ENCODE measurements at regions not wholly inside any gene's neighbourhood (a gene's known extent, or its start where the extent isn't known, plus 50 kb on each side); places are given as distances from the start of the nearest gene placed in this dataset.
A peak's percentile ranks its signal among the peaks of the same experiment; 100 is the strongest.
"Not testable (repeated sequence)": the region's sequence is repeated elsewhere in the genome, so short reads cannot be mapped to it uniquely, and the experiment has no call there.

GRCh38 chr20:55342822-55343221, 662.5 kb downstream of the CBLN4 start:
- Histone ChIP-seq H3K4me3 (ENCODE audit: low read depth, low read length) (no peak overlapping the region), H3K9me3 (ENCODE audit: control insufficient read depth, insufficient read depth, low read length) (no peaks in the 10 kb centered on the region), H3K27ac (ENCODE audit: low read depth, low read length) (no peak overlapping the region), H3K4me1 (ENCODE audit: control insufficient read depth, insufficient read depth, low read length) (no peaks in the 10 kb centered on the region), H3K36me3 (ENCODE audit: control insufficient read depth, insufficient read depth, low read length) (no peaks in the 10 kb centered on the region), H3K27me3 (ENCODE audit: control insufficient read depth, insufficient read depth, low read length) (no peaks in the 10 kb centered on the region)
- DNase-seq (ENCODE audit: low read depth in 4 of 6, low spot score in 6 of 6): no peak
- 84% methylated on average over 3 of the region's 3 CpGs for WGBS (ENCODE audit: insufficient coverage)

GRCh38 chr20:55333798-55334197, 671.5 kb downstream of the CBLN4 start:
- Histone ChIP-seq H3K4me3 (ENCODE audit: low read depth, low read length) (no peak overlapping the region), H3K36me3 (ENCODE audit: control insufficient read depth, insufficient read depth, low read length) (no peaks in the 10 kb centered on the region), H3K4me1 (ENCODE audit: control insufficient read depth, insufficient read depth, low read length) (no peaks in the 10 kb centered on the region), H3K27me3 (ENCODE audit: control insufficient read depth, insufficient read depth, low read length) (no peaks in the 10 kb centered on the region), H3K27ac (ENCODE audit: low read depth, low read length) (no peak overlapping the region), H3K9me3 (ENCODE audit: control insufficient read depth, insufficient read depth, low read length) (no peaks in the 10 kb centered on the region)
- DNase-seq (ENCODE audit: low read depth in 4 of 6, low spot score in 6 of 6): no peak
- 13% methylated on average over 1 of the region's 2 CpGs for WGBS (ENCODE audit: insufficient coverage)

DNA sequence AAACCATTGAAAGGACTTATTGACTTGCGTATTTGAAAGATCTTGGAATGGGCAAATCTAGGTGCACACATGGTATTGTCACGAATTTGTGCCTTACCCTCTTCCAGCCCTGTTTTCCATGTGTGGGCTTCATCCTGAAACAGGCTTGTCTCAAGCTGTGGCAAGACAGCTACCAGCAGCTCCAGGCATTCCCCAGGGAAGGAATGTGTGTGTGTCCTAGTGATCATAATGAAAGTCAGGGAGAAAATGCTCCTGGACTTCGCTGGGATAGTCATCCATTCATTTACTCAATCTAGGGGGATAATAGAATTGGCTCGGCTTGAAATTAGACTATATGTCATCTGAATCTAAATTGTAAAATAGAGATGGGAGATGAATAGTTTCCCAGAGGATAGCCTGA, 676.2 kb downstream of the CBLN4 start:
- Histone ChIP-seq H3K27me3 (ENCODE audit: control insufficient read depth, insufficient read depth, low read length) (no peaks in the 10 kb centered on the region), H3K27ac (ENCODE audit: low read depth, low read length) (no peak overlapping the region), H3K36me3 (ENCODE audit: control insufficient read depth, insufficient read depth, low read length) (no peaks in the 10 kb centered on the region), H3K9me3 (ENCODE audit: control insufficient read depth, insufficient read depth, low read length) (no peaks in the 10 kb centered on the region), H3K4me3 (ENCODE audit: low read depth, low read length) (no peak overlapping the region), H3K4me1 (ENCODE audit: control insufficient read depth, insufficient read depth, low read length) (no peaks in the 10 kb centered on the region)
- peak in 1 of 6 donors; percentile 38 for DNase-seq (ENCODE audit: low read depth in 4 of 6, low spot score in 6 of 6)
- 100% methylated on average over 1 of the region's 4 CpGs for WGBS (ENCODE audit: insufficient coverage)

GRCh38 chr20:55322745-55323144, 682.6 kb downstream of the CBLN4 start:
- H3K4me1 ChIP-seq (ENCODE audit: control insufficient read depth, insufficient read depth, low read length): no peaks in the 10 kb centered on the region
- H3K9me3 ChIP-seq (ENCODE audit: control insufficient read depth, insufficient read depth, low read length): no peaks in the 10 kb centered on the region
- no peak for DNase-seq (ENCODE audit: low read depth in 4 of 6, low spot score in 6 of 6)
- H3K36me3 ChIP-seq (ENCODE audit: control insufficient read depth, insufficient read depth, low read length): no peaks in the 10 kb centered on the region
- H3K27me3 ChIP-seq (ENCODE audit: control insufficient read depth, insufficient read depth, low read length): no peaks in the 10 kb centered on the region
- H3K4me3 ChIP-seq (ENCODE audit: low read depth, low read length): no peak overlapping the region
- 17% methylated on average over 1 of the region's 2 CpGs for WGBS (ENCODE audit: insufficient coverage)
- H3K27ac ChIP-seq (ENCODE audit: low read depth, low read length): no peak overlapping the region

- H3K4me3 ChIP-seq (ENCODE audit: low read depth, low read length): no peak overlapping the region
- WGBS (ENCODE audit: insufficient coverage): no CpG with 5 or more reads among the region's 1 CpG
- H3K4me1 ChIP-seq (ENCODE audit: control insufficient read depth, insufficient read depth, low read length): no peaks in the 10 kb centered on the region
- no peak for DNase-seq (ENCODE audit: low read depth in 4 of 6, low spot score in 6 of 6)
- H3K9me3 ChIP-seq (ENCODE audit: control insufficient read depth, insufficient read depth, low read length): peaks cover 2% of the 10 kb centered on the region
- no peaks in the 10 kb centered on the region for H3K36me3 ChIP-seq (ENCODE audit: control insufficient read depth, insufficient read depth, low read length)
- no peak overlapping the region for H3K27ac ChIP-seq (ENCODE audit: low read depth, low read length)
- no peaks in the 10 kb centered on the region for H3K27me3 ChIP-seq (ENCODE audit: control insufficient read depth, insufficient read depth, low read length)
Observed at GRCh38 chr20:55316753-55317152, 688.6 kb downstream of the CBLN4 start.

GRCh38 chr20:55310844-55311243, 694.5 kb downstream of the CBLN4 start:
- not testable (repeated sequence) for H3K4me3 ChIP-seq (ENCODE audit: low read depth, low read length); H3K27me3 ChIP-seq (ENCODE audit: control insufficient read depth, insufficient read depth, low read length); H3K4me1 ChIP-seq (ENCODE audit: control insufficient read depth, insufficient read depth, low read length); DNase-seq (ENCODE audit: low read depth in 4 of 6, low spot score in 6 of 6); H3K9me3 ChIP-seq (ENCODE audit: control insufficient read depth, insufficient read depth, low read length); H3K27ac ChIP-seq (ENCODE audit: low read depth, low read length); H3K36me3 ChIP-seq (ENCODE audit: control insufficient read depth, insufficient read depth, low read length)

GRCh38 chr20:55291261-55291660, 714.1 kb downstream of the CBLN4 start:
- peak in 2 of 6 donors; percentile 17 to 31 for DNase-seq (ENCODE audit: low read depth in 4 of 6, low spot score in 6 of 6)
- WGBS (ENCODE audit: insufficient coverage): no CpG with 5 or more reads among the region's 1 CpG
- Histone ChIP-seq H3K27ac (ENCODE audit: low read depth, low read length) (no peak overlapping the region), H3K9me3 (ENCODE audit: control insufficient read depth, insufficient read depth, low read length) (no peaks in the 10 kb centered on the region), H3K4me3 (ENCODE audit: low read depth, low read length) (no peak overlapping the region), H3K27me3 (ENCODE audit: control insufficient read depth, insufficient read depth, low read length) (no peaks in the 10 kb centered on the region), H3K36me3 (ENCODE audit: control insufficient read depth, insufficient read depth, low read length) (no peaks in the 10 kb centered on the region), H3K4me1 (ENCODE audit: control insufficient read depth, insufficient read depth, low read length) (no peaks in the 10 kb centered on the region)

DNA sequence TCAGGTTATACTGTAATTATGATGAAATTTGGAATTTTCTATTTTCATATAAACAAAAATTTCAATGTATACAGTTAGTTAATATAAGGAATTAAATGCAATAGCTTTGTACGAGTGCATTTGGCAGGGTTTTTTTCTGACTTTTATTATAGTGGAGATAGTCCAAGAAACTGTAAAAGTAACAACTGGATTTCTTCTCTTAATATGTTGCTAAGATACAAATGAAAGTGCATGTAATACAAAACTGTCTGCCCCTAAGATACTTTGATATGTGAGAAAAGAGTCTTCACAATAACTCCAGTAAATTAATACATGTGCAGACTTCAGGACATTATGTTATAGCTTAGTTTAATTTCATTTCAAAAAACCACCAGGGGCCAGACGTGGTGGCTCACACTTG, 721.4 kb downstream of the CBLN4 start:
- WGBS (ENCODE audit: insufficient coverage): no CpG with 5 or more reads among the region's 2 CpGs
- H3K4me1 ChIP-seq (ENCODE audit: control insufficient read depth, insufficient read depth, low read length): no peaks in the 10 kb centered on the region

GRCh38 chr20:55273149-55273548, 732.2 kb downstream of the CBLN4 start:
- no peaks in the 10 kb centered on the region for H3K36me3 ChIP-seq (ENCODE audit: control insufficient read depth, insufficient read depth, low read length)
- no peak for DNase-seq (ENCODE audit: low read depth in 4 of 6, low spot score in 6 of 6)
- H3K9me3 ChIP-seq (ENCODE audit: control insufficient read depth, insufficient read depth, low read length): no peaks in the 10 kb centered on the region
- H3K4me3 ChIP-seq (ENCODE audit: low read depth, low read length): no peak overlapping the region
- no peaks in the 10 kb centered on the region for H3K27me3 ChIP-seq (ENCODE audit: control insufficient read depth, insufficient read depth, low read length)
- no peaks in the 10 kb centered on the region for H3K4me1 ChIP-seq (ENCODE audit: control insufficient read depth, insufficient read depth, low read length)
- no peak overlapping the region for H3K27ac ChIP-seq (ENCODE audit: low read depth, low read length)

More for the DNA sequence above, 721.4 kb downstream of the CBLN4 start:
- H3K4me3 ChIP-seq (ENCODE audit: low read depth, low read length): no peak overlapping the region
- no peaks in the 10 kb centered on the region for H3K27me3 ChIP-seq (ENCODE audit: control insufficient read depth, insufficient read depth, low read length)
- no peak overlapping the region for H3K27ac ChIP-seq (ENCODE audit: low read depth, low read length)
- H3K9me3 ChIP-seq (ENCODE audit: control insufficient read depth, insufficient read depth, low read length): no peaks in the 10 kb centered on the region
- DNase-seq (ENCODE audit: low read depth in 4 of 6, low spot score in 6 of 6): no peak
- no peaks in the 10 kb centered on the region for H3K36me3 ChIP-seq (ENCODE audit: control insufficient read depth, insufficient read depth, low read length)

GRCh38 chr20:55271371-55271770, 733.9 kb downstream of the CBLN4 start:
- no peaks in the 10 kb centered on the region for H3K9me3 ChIP-seq (ENCODE audit: control insufficient read depth, insufficient read depth, low read length)
- no peaks in the 10 kb centered on the region for H3K36me3 ChIP-seq (ENCODE audit: control insufficient read depth, insufficient read depth, low read length)
- 67% methylated on average over 1 of the region's 2 CpGs for WGBS (ENCODE audit: insufficient coverage)
- no peaks in the 10 kb centered on the region for H3K27me3 ChIP-seq (ENCODE audit: control insufficient read depth, insufficient read depth, low read length)
- no peak overlapping the region for H3K27ac ChIP-seq (ENCODE audit: low read depth, low read length)
- H3K4me3 ChIP-seq (ENCODE audit: low read depth, low read length): no peak overlapping the region
- DNase-seq (ENCODE audit: low read depth in 4 of 6, low spot score in 6 of 6): no peak
- no peaks in the 10 kb centered on the region for H3K4me1 ChIP-seq (ENCODE audit: control insufficient read depth, insufficient read depth, low read length)

All from spinal cord (tissue), 9 donors.